SH-SY5Y (cell line): ENCODE measurements at regions not wholly inside any gene's neighbourhood (a gene's known extent, or its start where the extent isn't known, plus 50 kb on each side); places are given as distances from the start of the nearest gene placed in this dataset.

Experiments used
- GATA2 ChIP-seq: IDR thresholded peaks from 2 replicates; pipeline ENCODE4 v1.6.1; 2011; ENCODE audit warnings: mild to moderate bottlenecking, low read depth, low read length
- GATA3 ChIP-seq: IDR thresholded peaks from 2 replicates; pipeline ENCODE4 v1.6.1; 2011; ENCODE audit warnings: low read depth, mild to moderate bottlenecking, low read length, moderate library complexity

GRCh38 chr1:162977944-162978568, 91.1 kb upstream of the RGS4 start:
- TF ChIP-seq GATA2 (no peak), GATA3 (no peak)
